ENCODE measurements at regions not wholly inside any gene's neighbourhood (a gene's known extent, or its start where the extent isn't known, plus 50 kb on each side); places are given as distances from the start of the nearest gene placed in this dataset.

DNA sequence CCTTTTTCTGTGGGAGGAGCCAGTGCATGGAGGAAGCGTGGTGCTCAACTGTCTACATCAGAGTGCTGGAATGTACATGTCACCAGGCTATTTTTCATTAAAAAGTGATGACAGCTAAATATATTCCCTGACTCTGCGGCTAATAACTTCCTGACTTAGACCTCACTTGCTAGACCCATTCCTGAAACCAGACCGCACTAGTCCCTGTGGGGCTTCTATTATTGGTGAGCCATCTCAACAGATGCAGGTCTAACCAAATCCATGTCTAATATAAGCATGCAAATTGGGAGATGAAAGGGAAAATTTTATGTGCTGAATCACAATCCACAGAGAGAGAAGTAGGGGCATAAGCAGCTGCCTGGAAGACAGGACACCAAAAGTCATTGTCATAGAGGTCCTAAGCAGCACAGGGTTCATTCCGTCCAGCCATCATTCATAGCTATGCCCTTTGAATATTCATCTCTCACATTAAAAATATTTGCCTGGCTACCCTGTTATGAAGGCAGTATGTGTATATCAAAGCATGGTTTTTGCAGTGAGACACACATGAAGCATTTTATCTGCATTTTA lies 110.9 kb upstream of the BLID start (continued):
- TF ChIP-seq, protein P1, sequence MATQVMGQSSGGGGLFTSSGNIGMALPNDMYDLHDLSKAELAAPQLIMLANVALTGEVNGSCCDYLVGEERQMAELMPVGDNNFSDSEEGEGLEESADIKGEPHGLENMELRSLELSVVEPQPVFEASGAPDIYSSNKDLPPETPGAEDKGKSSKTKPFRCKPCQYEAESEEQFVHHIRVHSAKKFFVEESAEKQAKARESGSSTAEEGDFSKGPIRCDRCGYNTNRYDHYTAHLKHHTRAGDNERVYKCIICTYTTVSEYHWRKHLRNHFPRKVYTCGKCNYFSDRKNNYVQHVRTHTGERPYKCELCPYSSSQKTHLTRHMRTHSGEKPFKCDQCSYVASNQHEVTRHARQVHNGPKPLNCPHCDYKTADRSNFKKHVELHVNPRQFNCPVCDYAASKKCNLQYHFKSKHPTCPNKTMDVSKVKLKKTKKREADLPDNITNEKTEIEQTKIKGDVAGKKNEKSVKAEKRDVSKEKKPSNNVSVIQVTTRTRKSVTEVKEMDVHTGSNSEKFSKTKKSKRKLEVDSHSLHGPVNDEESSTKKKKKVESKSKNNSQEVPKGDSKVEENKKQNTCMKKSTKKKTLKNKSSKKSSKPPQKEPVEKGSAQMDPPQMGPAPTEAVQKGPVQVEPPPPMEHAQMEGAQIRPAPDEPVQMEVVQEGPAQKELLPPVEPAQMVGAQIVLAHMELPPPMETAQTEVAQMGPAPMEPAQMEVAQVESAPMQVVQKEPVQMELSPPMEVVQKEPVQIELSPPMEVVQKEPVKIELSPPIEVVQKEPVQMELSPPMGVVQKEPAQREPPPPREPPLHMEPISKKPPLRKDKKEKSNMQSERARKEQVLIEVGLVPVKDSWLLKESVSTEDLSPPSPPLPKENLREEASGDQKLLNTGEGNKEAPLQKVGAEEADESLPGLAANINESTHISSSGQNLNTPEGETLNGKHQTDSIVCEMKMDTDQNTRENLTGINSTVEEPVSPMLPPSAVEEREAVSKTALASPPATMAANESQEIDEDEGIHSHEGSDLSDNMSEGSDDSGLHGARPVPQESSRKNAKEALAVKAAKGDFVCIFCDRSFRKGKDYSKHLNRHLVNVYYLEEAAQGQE (IDR thresholded peaks at IDR 0.05; ENCODE audit: low read depth) = no peak
- TF ChIP-seq ELF1 (IDR thresholded peaks at IDR 0.05; ENCODE audit: borderline replicate concordance, low read depth) = no peak
- no peak for TF ChIP-seq MAX (IDR thresholded peaks at IDR 0.05)
- TF ChIP-seq EGR1 (IDR thresholded peaks at IDR 0.05; ENCODE audit: low read depth) = no peak

DNA sequence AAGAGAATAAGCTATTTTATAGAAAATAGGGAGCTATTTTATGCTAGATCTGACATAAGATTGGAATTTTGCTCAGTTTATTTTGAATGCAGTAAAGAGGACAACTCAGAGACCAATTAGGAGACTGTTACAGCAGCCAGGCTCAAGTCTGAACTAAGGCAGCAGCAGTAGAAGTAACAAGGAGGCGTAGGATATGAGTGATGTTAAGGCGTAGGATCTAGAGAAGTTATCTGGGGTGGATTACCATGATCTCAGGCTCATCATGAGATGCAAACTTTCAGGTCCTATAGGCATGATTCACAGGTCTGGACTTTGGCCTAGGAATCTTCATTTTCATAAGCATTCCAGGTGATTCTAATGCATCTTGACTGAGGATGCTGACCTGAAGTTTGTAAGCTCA lies 108.9 kb upstream of the BLID start:
- POLR2A ChIA-PET = no interaction called here
- no peaks in the 10 kb centered on the region for H3K27me3 ChIP-seq (ENCODE audit: insufficient read depth, low read length)
- no TSS peak for BruUV-seq (replicated peaks)
- no peak for TF ChIP-seq ZBTB33 (IDR thresholded peaks at IDR 0.05; ENCODE audit: extremely low read depth, insufficient replicate concordance, low read length)
- no peak for TF ChIP-seq SRF (IDR thresholded peaks at IDR 0.05; ENCODE audit: low read depth)
- TF ChIP-seq, protein P2, sequence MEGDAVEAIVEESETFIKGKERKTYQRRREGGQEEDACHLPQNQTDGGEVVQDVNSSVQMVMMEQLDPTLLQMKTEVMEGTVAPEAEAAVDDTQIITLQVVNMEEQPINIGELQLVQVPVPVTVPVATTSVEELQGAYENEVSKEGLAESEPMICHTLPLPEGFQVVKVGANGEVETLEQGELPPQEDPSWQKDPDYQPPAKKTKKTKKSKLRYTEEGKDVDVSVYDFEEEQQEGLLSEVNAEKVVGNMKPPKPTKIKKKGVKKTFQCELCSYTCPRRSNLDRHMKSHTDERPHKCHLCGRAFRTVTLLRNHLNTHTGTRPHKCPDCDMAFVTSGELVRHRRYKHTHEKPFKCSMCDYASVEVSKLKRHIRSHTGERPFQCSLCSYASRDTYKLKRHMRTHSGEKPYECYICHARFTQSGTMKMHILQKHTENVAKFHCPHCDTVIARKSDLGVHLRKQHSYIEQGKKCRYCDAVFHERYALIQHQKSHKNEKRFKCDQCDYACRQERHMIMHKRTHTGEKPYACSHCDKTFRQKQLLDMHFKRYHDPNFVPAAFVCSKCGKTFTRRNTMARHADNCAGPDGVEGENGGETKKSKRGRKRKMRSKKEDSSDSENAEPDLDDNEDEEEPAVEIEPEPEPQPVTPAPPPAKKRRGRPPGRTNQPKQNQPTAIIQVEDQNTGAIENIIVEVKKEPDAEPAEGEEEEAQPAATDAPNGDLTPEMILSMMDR (IDR thresholded peaks at IDR 0.05 in 2 of 3, conservative IDR thresholded peaks at IDR 0.05 in 1 of 3; ENCODE audit: borderline replicate concordance in 1 of 3, insufficient read depth in 1 of 3, low read depth in 2 of 3, low read length in 2 of 3) = no peak
- TF ChIP-seq TCF7L2 (IDR thresholded peaks at IDR 0.05; ENCODE audit: borderline replicate concordance, extremely low read depth, insufficient read depth, insufficient read length) = no peak
- no peak for TF ChIP-seq CBX3 (IDR thresholded peaks at IDR 0.05; ENCODE audit: low read depth)
- TF ChIP-seq RAD21 (IDR thresholded peaks at IDR 0.05; ENCODE audit: low read depth) = no peak
- no peak for TF ChIP-seq SP1 (IDR thresholded peaks at IDR 0.05; ENCODE audit: low read depth)
- no peak for TF ChIP-seq JUND (IDR thresholded peaks at IDR 0.05)
- no peak for TF ChIP-seq CEBPB (IDR thresholded peaks at IDR 0.05; ENCODE audit: low read depth)
- H3K9me3 ChIP-seq (ENCODE audit: control insufficient read depth in 1 of 2, insufficient read depth in 1 of 2, low read depth in 1 of 2, low read length in 2 of 2) = no peaks in the 10 kb centered on the region
- H3K4me1 ChIP-seq (ENCODE audit: control insufficient read depth in 1 of 2, insufficient read depth in 2 of 2, low read length in 2 of 2) = no peaks in the 10 kb centered on the region
- no peaks in the 10 kb centered on the region for H3K9me2 ChIP-seq (ENCODE audit: insufficient read depth)
- no peak overlapping the region for H3K9ac ChIP-seq (ENCODE audit: low read length)
- DNase-seq (ENCODE audit: low read depth, low spot score) = no peak
- no peak overlapping the region for H2AFZ ChIP-seq (ENCODE audit: low read depth, low read length, poor library complexity, severe bottlenecking)
- no peak overlapping the region for H3K4me3 ChIP-seq (replicated peaks in 1 of 2; ENCODE audit: low read depth in 1 of 2, low read length in 2 of 2)
- no peaks in the 10 kb centered on the region for H3K36me3 ChIP-seq (ENCODE audit: control insufficient read depth in 1 of 2, insufficient read depth in 2 of 2, low read length in 2 of 2)
- intact Hi-C loops (cut with micrococcal nuclease) = no loop called here
- no peak for ATAC-seq
- no peak overlapping the region for H3K4me2 ChIP-seq (ENCODE audit: low read length)
- RAD21 ChIA-PET (ENCODE audit: low non-redundant PET in 1 of 2, low total read pairs in 2 of 2, uncharacterized antibody in 2 of 2, unreplicated experiment in 2 of 2) = no interaction called here
- H4K20me1 ChIP-seq (ENCODE audit: insufficient read depth) = no peaks in the 10 kb centered on the region
- no peak overlapping the region for H3K27ac ChIP-seq (ENCODE audit: low read depth, low read length)
- no peaks in the 10 kb centered on the region for H3K79me2 ChIP-seq (ENCODE audit: insufficient read depth, low read length)
- CTCF ChIA-PET = interaction anchor here (1.1 kb wide), 1 partner anchor 10 kb away, joined by 3 read pairs; no protein-coding TSS in a partner anchor

Measured in HCT116 (cell line).